ENCODE measurements at regions not wholly inside any gene's neighbourhood (a gene's known extent, or its start where the extent isn't known, plus 50 kb on each side); places are given as distances from the start of the nearest gene placed in this dataset.

GRCh38 chr18:56197241-56197859 is 441.0 kb downstream of the TXNL1 start:
- intact Hi-C loops (cut with micrococcal nuclease) = no loop called here
- H3K23ac ChIP-seq (ENCODE audit: low read depth, low read length) = peak overlapping the region; percentile 28; the same call in 1 of the 2 replicates
- H2BK15ac ChIP-seq (ENCODE audit: low read depth, low read length) = peak overlapping the region; percentile 42
- no CpG with 5 or more reads among the region's 6 CpGs for WGBS, 2 experiments (ENCODE audit: extremely low coverage in 2 of 2, insufficient read length in 1 of 2)
- H2AK5ac ChIP-seq (ENCODE audit: low read depth, low read length) = peak overlapping the region; percentile 43; the same call in 1 of the 2 replicates
- no peak for ATAC-seq (ENCODE audit: low read depth)
- TF ChIP-seq NFE2L2 (IDR thresholded peaks at IDR 0.05; ENCODE audit: low read depth, low read length) (no peak), MXI1 (IDR thresholded peaks at IDR 0.05; ENCODE audit: borderline replicate concordance, low read depth, low read length) (no peak), CTCF (conservative IDR thresholded peaks at IDR 0.05; ENCODE audit: low read depth, low read length) (no peak), MAFK (IDR thresholded peaks at IDR 0.05; ENCODE audit: low read depth, low read length) (no peak), SMC3 (IDR thresholded peaks at IDR 0.05; ENCODE audit: low read depth, low read length) (no peak)
- peak overlapping the region; percentile 48; the same call in 1 of the 2 replicates for H3K18ac ChIP-seq (ENCODE audit: low read depth, low read length)
- peaks cover 15% of the 10 kb centered on the region for H3K4me1 ChIP-seq (ENCODE audit: control insufficient read depth, insufficient read depth, low read length)
- peak overlapping the region; percentile 66 for H2BK120ac ChIP-seq (ENCODE audit: low read depth, low read length)
- no TSS peak for BruUV-seq (replicated peaks)
- peak overlapping the region; percentile 69 for H2BK20ac ChIP-seq (ENCODE audit: low read depth, low read length)
- ChIA-PET POLR2A (ENCODE audit: unreplicated experiment) (no interaction called here), CTCF (no interaction called here)
- no peak overlapping the region for H3K27ac ChIP-seq (ENCODE audit: insufficient read depth, low read length)
- no peak overlapping the region for H3K56ac ChIP-seq (ENCODE audit: extremely low read depth, insufficient read depth, low read length)
- no peaks in the 10 kb centered on the region for H3K27me3 ChIP-seq (ENCODE audit: control insufficient read depth, insufficient read depth, low read length)
- H3K9ac ChIP-seq (ENCODE audit: low read depth, low read length) = no peak overlapping the region
- peak overlapping the region; percentile 78 for H2BK5ac ChIP-seq (ENCODE audit: low read depth, low read length, poor library complexity, severe bottlenecking)
- peak overlapping the region; percentile 31 to 50; a peak in 3 of 4 replicates for H4K8ac ChIP-seq (ENCODE audit: low read depth in 2 of 2, low read length in 2 of 2)
- dilution Hi-C loops (cut with HindIII; ENCODE audit: low sequenced_read_pairs, unreplicated experiment) = no loop called here
- peak overlapping the region; percentile 71; the same call in 1 of the 2 replicates for H4K5ac ChIP-seq (ENCODE audit: low read depth, low read length)
- H2AFZ ChIP-seq (replicated peaks; ENCODE audit: low read length, poor library complexity) = no peak overlapping the region
- H3K4ac ChIP-seq (ENCODE audit: low read depth, low read length) = peak overlapping the region; percentile 39; the same call in 1 of the 2 replicates
- H3K14ac ChIP-seq (replicated peaks; ENCODE audit: low read depth, low read length) = peak overlapping the region; percentile 69
- DNase-seq = no peak
- H3K4me2 ChIP-seq (ENCODE audit: low read depth, low read length) = no peak overlapping the region
- no peaks in the 10 kb centered on the region for H3K9me3 ChIP-seq (ENCODE audit: control insufficient read depth, insufficient read depth, low read length)
- no peaks in the 10 kb centered on the region for H3K79me1 ChIP-seq (ENCODE audit: low read depth in 1 of 2, low read length in 2 of 2)
- in situ Hi-C loops (cut with MboI; ENCODE audit: low sequenced_read_pairs) = no loop called here
- H4K91ac ChIP-seq (ENCODE audit: insufficient read depth, low read depth, low read length) = peak overlapping the region; percentile 36; the same call in 1 of the 2 replicates
- H3K9me1 ChIP-seq (ENCODE audit: insufficient read depth, low read length) = peaks cover 7% of the 10 kb centered on the region
- no peaks in the 10 kb centered on the region for H3K36me3 ChIP-seq (ENCODE audit: control insufficient read depth, insufficient read depth, low read length)
- H4K20me1 ChIP-seq (ENCODE audit: insufficient read depth, low read length) = no peaks in the 10 kb centered on the region
- no peak overlapping the region for H2AK9ac ChIP-seq (replicated peaks; ENCODE audit: low read depth, low read length, poor library complexity)
- H3K4me3 ChIP-seq (ENCODE audit: insufficient read depth, low read depth, low read length) = no peak overlapping the region

Data from IMR-90 (cell line).